ENCODE measurements at regions not wholly inside any gene's neighbourhood (a gene's known extent, or its start where the extent isn't known, plus 50 kb on each side); places are given as distances from the start of the nearest gene placed in this dataset.
"Not testable (repeated sequence)": the region's sequence is repeated elsewhere in the genome, so short reads cannot be mapped to it uniquely, and the experiment has no call there.

GRCh38 chr9:106788021-106788420, 74.9 kb upstream of the ZNF462 start:
- DNase-seq = not testable (repeated sequence)

GRCh38 chr9:106795031-106795430, 67.9 kb upstream of the ZNF462 start:
- no peak for DNase-seq

DNA sequence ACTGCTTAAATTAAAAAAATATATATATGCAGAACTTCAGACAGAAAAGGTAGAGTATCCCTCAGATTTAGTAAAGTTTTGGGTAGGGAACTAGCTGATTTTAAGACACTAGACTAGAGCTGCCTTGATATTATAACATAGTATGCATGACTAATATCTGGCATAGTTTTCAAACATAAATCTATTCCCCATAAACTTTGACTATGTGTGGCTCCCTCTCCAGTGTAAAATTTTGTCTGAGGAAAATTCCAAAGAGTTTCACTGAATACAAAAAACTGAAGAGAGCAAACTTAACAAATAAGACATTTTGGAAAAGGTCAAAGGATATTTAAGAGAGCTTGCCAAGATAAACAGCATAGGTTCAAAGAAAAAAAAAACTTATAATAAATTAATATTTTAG, 66.2 kb upstream of the ZNF462 start:
- DNase-seq = no peak

GRCh38 chr9:106797299-106797698, 65.7 kb upstream of the ZNF462 start:
- DNase-seq = no peak

GRCh38 chr9:106798016-106798799, 64.8 kb upstream of the ZNF462 start:
- DNase-seq = no peak

DNA sequence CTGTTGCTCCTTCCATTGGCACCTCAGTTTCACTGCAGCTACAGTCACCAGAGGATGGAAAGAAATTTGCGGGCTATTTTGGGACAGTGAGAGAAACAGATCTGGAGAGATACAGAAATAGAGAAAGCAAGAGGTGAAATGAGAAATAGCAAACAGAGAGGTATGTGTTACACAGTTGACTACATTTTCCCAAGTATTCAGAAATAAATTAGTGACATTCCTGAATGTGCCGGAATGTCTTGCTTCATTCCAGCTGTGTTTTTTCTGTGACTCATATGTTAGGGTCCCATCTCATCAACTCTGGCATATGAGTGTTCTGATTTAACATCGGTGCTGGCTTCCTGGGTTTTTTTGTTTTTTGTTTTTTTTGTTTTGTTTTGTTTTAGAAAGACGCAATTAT, 63.8 kb upstream of the ZNF462 start:
- DNase-seq = no peak

DNA sequence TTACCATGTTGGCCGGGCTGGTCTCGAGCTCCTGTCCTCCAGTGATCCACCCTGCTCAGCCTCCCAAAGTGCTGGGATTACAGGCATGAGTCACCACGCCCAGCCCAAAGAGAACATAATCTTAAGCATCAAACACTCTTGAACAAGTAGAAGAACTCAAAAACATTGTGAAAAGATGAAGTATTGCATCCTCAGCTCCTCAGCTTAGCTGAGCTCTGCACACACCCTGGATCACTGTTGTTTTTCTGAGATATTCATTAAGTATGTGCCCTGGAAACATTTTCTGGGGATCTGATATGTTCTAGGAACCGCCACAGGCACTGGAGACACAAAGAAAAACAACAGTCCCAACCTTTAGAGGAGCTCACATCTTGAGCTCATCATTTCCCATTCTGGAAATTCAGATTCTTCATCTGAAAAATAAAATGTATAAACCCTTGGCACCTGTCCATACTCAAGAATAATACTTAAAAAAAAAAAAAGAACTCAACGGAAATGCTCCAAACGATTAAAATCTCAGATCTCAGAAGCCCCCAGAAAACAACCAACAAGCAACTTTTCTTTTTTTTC, 62.2 kb upstream of the ZNF462 start:
- DNase-seq = no peak

DNA sequence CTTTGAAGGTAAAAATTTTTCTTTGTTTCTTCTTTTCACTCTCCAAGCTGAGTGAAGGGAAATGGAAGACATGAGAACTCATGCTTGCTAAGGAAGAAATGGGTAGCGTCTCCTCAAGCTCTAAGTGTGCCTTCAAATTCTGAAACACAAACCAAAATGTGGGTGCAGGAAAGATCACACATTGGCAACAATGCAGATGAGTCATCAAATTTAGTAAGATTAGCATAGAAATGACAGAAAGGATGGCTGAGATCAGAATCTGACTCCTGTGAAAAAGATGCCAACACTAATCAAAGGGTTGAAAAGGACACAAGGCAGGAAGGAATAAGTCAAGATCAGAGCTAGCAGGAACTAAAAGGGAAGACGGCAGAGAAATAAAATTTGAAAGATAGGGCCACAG, 61.1 kb upstream of the ZNF462 start:
- no peak for DNase-seq
